ENCODE measurements at regions not wholly inside any gene's neighbourhood (a gene's known extent, or its start where the extent isn't known, plus 50 kb on each side); places are given as distances from the start of the nearest gene placed in this dataset.

GRCh38 chr2:120653871-120654270, 81.8 kb upstream of the GLI2 start:
- H3K4me1 ChIP-seq = no peaks in the 10 kb centered on the region
- no peak overlapping the region for H3K4me3 ChIP-seq
- no peaks in the 10 kb centered on the region for H3K9me3 ChIP-seq
- H3K27me3 ChIP-seq = no peaks in the 10 kb centered on the region
- TF ChIP-seq CTCF (IDR thresholded peaks at IDR 0.05) (no peak), POLR2A (IDR thresholded peaks at IDR 0.05) (no peak)
- DNase-seq = no peak
- no peaks in the 10 kb centered on the region for H3K36me3 ChIP-seq
- H3K27ac ChIP-seq = no peak overlapping the region

GRCh38 chr2:120654381-120655134, 81.1 kb upstream of the GLI2 start:
- H3K4me3 ChIP-seq = no peak overlapping the region
- no peaks in the 10 kb centered on the region for H3K36me3 ChIP-seq
- no peaks in the 10 kb centered on the region for H3K27me3 ChIP-seq
- no peaks in the 10 kb centered on the region for H3K4me1 ChIP-seq
- TF ChIP-seq CTCF (IDR thresholded peaks at IDR 0.05) = no peak
- H3K9me3 ChIP-seq = no peaks in the 10 kb centered on the region
- no peak for DNase-seq
- H3K27ac ChIP-seq = no peak overlapping the region

GRCh38 chr2:120656273-120656950, 79.3 kb upstream of the GLI2 start:
- H3K4me1 ChIP-seq = no peaks in the 10 kb centered on the region
- no peaks in the 10 kb centered on the region for H3K27me3 ChIP-seq
- H3K27ac ChIP-seq = no peak overlapping the region
- H3K9me3 ChIP-seq = no peaks in the 10 kb centered on the region
- DNase-seq = no peak
- H3K4me3 ChIP-seq = no peak overlapping the region
- no peaks in the 10 kb centered on the region for H3K36me3 ChIP-seq
- TF ChIP-seq CTCF (IDR thresholded peaks at IDR 0.05) (no peak), POLR2A (IDR thresholded peaks at IDR 0.05) (no peak)

GRCh38 chr2:120658042-120658769, 77.5 kb upstream of the GLI2 start:
- H3K36me3 ChIP-seq = no peaks in the 10 kb centered on the region
- no peak for TF ChIP-seq POLR2A (IDR thresholded peaks at IDR 0.05)
- no peak for TF ChIP-seq CTCF (IDR thresholded peaks at IDR 0.05)
- no peak overlapping the region for H3K4me3 ChIP-seq
- no peaks in the 10 kb centered on the region for H3K9me3 ChIP-seq
- no peaks in the 10 kb centered on the region for H3K4me1 ChIP-seq
- no peak overlapping the region for H3K27ac ChIP-seq
- DNase-seq = no peak
- H3K27me3 ChIP-seq = no peaks in the 10 kb centered on the region

- TF ChIP-seq POLR2A (IDR thresholded peaks at IDR 0.05) (no peak), CTCF (IDR thresholded peaks at IDR 0.05) (no peak)
- H3K36me3 ChIP-seq = no peaks in the 10 kb centered on the region
- no peak overlapping the region for H3K4me3 ChIP-seq
- no peaks in the 10 kb centered on the region for H3K9me3 ChIP-seq
- H3K27me3 ChIP-seq = no peaks in the 10 kb centered on the region
- H3K27ac ChIP-seq = no peak overlapping the region
- H3K4me1 ChIP-seq = no peaks in the 10 kb centered on the region
- no peak for DNase-seq
Measured at GRCh38 chr2:120658770-120659158, 76.9 kb upstream of the GLI2 start.
